Cerebellar nuclear complex (tissue), 1 donor: ENCODE measurements at regions not wholly inside any gene's neighbourhood (a gene's known extent, or its start where the extent isn't known, plus 50 kb on each side); places are given as distances from the start of the nearest gene placed in this dataset.

Experiments used
- DNase-seq, 2 experiments: peaks; one replicate each; lab custom pipeline; 2025; lab: John Stamatoyannopoulos, UW

DNA sequence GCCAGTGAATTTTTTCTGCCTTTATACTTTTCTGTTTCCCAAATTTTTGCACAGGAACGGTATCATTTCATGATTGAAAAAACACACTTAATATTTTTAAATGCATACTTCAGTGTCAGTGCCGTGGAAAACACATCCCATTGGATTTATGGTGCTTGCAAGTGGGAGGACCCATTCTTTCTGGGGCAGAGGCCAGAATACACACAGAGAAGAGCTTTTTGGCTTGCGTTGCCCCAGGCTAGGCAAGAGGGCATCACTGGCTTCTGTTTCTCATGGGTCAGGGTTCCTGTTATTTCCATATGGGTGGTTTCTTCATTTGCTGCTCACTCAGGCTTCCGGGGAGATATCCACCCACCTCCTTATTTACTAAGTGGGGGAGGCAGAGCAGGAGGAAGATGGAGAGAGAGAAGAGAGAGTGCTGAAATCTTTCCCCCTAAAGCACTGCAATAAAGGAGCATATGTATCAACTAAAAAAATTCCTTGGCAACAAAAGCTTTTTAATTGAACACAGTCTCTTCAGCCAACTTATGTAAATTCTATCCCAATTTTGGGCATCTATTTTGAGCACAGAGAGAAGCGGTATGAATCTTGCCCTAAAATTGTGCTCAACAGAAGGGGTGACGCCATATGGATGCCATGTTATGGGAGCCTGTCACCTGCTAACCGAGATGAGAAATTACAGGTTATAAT, 66.0 kb upstream of the KIRREL3 start:
- no peak for DNase-seq

DNA sequence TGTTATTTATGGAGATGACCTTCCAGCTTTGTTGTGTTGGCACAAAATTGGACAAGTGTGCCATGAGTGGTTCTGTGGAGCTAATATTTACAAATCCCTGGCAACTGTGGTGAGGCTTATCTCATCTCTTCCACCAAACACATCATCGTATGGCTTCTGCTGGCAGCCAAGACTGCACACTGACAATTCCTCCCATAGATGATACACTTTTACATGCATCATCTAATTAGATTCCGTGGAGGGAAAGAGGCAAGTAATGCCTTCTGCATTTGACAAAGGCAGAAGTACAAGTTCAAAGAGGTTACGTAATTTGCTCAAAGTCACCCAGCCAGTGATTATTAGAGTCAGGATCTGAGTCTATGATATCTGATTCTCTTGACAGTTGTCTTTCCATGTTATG, 62.7 kb upstream of the KIRREL3 start:
- no peak for DNase-seq

DNA sequence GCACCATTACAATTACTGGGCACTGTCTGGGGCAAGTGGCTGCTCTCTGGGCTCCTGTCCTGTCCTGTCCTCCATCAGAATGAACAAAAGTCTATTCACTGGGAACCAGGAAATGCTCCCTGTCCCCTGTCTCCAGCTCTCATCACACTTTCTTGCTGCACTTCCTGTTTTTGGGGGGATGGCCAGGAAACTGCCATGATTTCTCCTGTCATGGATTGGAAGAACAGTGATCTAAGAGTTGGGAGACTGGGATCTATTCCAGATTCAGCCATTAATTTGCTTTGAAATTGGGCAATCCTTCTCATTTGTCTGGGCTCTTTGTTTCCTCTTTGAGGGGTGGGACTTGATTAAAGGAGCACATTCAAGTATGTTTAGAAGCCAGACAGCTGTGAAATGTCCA, 61.4 kb upstream of the KIRREL3 start:
- DNase-seq: no peak

DNA sequence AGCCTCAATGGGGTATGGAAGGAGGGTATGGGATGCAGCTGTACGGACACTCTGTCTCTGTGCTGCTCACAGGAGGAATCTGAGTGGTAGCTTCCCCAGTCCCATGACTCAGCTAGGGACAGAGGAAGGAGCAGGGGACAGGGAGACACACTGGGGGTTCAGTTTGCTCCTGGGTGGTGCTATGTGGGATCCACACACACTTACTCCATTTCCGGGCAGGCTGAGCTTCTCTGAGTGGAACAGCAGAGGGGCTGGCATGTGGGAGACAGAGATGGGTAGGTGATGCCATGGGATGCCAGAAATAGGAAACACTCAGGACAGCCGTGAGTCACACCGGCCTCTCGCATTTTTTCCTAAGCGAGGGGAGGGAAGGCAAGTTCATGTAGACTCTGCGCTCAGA, 59.2 kb upstream of the KIRREL3 start:
- DNase-seq: no peak

DNA sequence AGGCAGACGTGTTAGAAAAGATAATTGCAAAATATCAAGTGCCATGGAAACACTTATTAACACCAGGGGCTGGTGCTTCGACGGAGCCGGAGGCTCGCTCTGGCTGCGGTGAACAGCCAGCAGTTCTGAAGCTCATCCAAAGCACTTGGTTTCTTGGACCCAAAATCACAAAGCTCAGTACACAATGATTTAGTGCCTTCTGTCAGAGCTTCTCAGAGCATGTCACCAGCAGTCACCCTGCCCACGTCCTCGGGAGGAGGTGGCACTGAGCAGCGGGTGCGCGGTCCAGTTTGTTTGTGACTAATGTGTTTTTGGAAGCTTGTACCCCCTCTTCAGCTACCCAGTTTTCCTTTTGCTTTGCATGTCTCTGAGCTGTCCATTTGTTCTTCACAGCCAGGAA, 58.7 kb upstream of the KIRREL3 start:
- DNase-seq: no peak

DNA sequence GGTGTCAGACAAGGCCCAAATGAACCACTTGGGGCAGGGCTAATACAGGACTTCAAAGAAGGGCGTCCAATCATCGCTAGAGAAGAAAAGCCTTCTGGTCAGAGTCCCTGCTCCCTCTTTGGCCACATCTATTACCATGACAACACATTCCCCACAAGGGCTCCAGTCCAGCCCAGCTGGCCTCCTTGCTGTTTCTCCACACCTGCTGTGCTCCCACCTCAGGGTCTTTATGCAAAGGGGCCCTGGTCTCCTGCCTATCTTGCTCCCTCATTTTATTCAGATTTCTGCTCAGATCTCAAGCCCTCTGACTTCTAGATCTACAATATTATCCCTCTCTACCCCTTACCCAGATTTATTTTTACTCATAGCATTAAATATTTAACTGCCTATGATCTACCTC, 58.0 kb upstream of the KIRREL3 start:
- no peak for DNase-seq

DNA sequence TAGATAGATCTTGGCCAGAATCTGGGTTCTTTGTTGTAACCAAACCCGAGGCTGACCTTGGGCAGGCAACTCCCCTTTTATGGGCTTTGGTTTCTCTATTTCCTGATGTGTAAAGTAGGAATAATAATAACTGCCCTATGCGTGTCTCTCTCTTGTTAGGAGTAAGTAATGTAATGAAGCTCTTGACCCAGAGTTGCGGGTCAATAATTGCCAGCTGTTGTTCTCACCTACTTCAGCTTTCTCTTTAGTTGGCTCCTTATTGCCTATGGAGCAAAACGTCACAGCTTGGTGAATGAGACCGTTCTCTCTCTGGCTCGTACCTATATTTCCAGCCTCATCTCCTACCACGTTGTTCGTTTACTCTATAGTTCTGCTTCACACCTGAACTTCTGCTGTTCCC, 56.6 kb upstream of the KIRREL3 start:
- no peak for DNase-seq

DNA sequence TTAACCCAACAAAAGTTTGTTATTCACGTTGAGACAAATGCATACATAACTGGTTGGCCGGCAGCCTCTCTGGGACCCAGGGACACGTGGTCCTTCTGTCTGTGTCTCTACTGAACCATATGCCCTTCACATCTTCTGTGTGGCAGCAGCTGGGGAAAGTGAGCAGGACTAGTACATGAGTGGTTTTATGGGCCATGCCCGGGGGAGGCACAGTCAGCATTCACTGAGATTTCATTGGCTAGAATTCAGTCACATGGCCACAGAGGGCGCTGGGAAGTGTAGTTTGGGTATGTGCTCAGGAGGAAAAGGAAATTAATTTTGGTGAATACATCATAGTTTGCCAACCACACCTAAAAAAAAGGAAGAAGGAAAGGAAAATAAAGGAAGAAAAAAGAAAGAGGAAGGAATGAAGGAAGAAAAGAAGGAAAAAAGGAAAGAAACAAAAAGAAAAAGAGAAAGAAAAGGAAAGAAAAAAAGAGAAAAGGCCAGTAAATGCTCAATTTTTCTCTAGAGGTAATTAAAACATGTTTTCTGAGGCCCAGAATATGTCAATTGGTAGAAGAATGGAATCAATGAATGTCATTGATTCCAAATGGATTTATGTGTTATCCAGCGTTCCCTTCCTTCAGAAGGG, 55.9 kb upstream of the KIRREL3 start:
- DNase-seq: no peak

DNA sequence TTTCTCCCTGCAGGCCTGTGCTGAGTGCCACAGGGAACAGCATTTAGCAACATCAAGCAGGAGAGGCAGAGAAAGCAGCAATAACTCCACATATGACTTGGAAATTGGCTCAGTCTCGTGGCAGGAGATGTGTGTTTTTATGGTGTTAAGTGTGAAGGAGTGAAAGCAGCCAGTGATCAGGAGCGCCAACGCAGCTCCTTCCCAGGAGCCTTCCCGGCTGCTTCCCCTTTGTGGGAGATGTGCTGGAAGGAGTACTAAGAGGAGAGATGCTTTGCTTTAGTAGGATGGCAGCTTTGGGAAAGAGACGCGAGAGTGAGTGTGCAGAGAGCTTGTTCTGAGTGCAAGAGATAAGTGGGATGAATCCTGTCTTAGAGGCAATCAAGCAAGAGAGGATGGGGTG, 54.7 kb upstream of the KIRREL3 start:
- DNase-seq: no peak

DNA sequence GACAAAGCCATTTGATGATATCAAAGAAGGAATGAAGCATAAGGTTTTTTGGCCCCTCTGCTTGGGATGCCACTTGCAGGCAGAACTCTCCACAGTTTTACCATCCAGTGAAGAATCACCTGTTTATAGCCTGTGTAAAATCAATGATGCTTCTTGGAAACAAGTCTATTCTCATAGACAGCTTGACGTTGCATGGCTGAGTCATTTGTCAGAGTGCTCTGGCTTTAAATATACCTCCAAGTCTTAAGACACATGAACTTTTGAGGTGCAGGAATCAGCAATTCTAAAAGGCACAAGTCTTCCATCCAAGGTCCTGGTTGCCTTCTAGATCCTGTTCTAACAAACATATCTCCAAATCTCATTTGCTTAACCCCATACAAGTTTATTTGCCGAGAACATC, 53.6 kb upstream of the KIRREL3 start:
- DNase-seq: no peak

DNA sequence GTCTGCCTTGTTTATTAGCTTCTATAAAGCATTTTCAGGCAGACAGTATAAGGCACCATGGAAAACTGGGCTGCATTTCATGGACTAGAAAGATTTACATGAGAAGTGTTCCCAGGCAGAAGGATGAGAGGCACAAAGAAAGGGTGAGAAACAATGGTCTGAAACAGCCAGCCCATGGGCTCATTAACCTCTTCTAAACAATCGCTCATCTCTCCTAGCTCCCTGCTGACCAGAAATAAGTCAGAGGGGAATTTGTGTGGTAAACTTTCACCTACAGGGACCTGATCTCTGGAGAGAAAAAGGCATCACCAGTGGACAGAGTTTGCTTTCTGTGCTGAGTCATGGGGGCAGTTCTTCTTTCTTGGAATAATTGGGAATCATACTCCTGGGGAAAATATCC, 51.8 kb upstream of the KIRREL3 start:
- no peak for DNase-seq
